Calu3 (cell line): ENCODE measurements at regions not wholly inside any gene's neighbourhood (a gene's known extent, or its start where the extent isn't known, plus 50 kb on each side); places are given as distances from the start of the nearest gene placed in this dataset.

Source experiments
- BruUV-seq: library from RNA; stranded (reverse); fragments of 400-500 nt; replicated peaks from 2 replicates; lab custom pipeline; 2021; lab: Mats Ljungman, UMichigan
- CTCF ChIA-PET: fragments of 300-600 bp; sonication (Branson Sonifier 250); formaldehyde crosslinking; loops from one replicate; lab custom pipeline; 2022; ENCODE audit warnings: antibody characterized with exemption; lab: Charles Lee
- DNase-seq: peaks from one replicate; pipeline ENCODE4 v3.0.0; 2022
- H3K27ac Mint-ChIP-seq: one replicate; pipeline ENCODE4 v1.8.0; 2022; ENCODE audit warnings: mixed read lengths; ENCODE audit not compliant: unreplicated experiment
- H3K27me3 Mint-ChIP-seq: one replicate; pipeline ENCODE4 v1.8.0; 2022; ENCODE audit warnings: mixed read lengths; ENCODE audit not compliant: unreplicated experiment
- H3K36me3 Mint-ChIP-seq: one replicate; pipeline ENCODE4 v1.8.0; 2022; ENCODE audit warnings: mild to moderate bottlenecking, moderate library complexity, mixed read lengths; ENCODE audit not compliant: insufficient read depth, unreplicated experiment
- H3K4me1 Mint-ChIP-seq: one replicate; pipeline ENCODE4 v1.8.0; 2022; ENCODE audit warnings: mild to moderate bottlenecking, low read depth, mixed read lengths; ENCODE audit not compliant: unreplicated experiment
- H3K4me3 Mint-ChIP-seq: one replicate; pipeline ENCODE4 v1.8.0; 2022; ENCODE audit warnings: mild to moderate bottlenecking, low read depth, moderate library complexity, mixed read lengths; ENCODE audit not compliant: unreplicated experiment
- H3K9me3 Mint-ChIP-seq: one replicate; pipeline ENCODE4 v1.8.0; 2022; ENCODE audit warnings: low read depth, mixed read lengths; ENCODE audit not compliant: unreplicated experiment
- CTCF ChIP-seq: fragments of 200-600 bp; IDR thresholded peaks from one replicate; pipeline ENCODE4 v1.8.0; 2022; ENCODE audit warnings: antibody characterized with exemption; ENCODE audit not compliant: unreplicated experiment
- intact Hi-C: fragments of 100-400 bp; cut with micrococcal nuclease; formaldehyde crosslinking; loops from one replicate; pipeline ENCODE4 v1.10.0; 2022; ENCODE audit not compliant: unreplicated experiment

GRCh38 chr15:72940229-72940622 is 112.0 kb upstream of the NEO1 start:
- Mint-ChIP-seq H3K27me3 (peaks cover 81% of the 10 kb centered on the region), H3K4me1 (no peaks in the 10 kb centered on the region), H3K9me3 (no peaks in the 10 kb centered on the region), H3K27ac (no peak overlapping the region), H3K4me3 (no peak overlapping the region), H3K36me3 (no peaks in the 10 kb centered on the region)
- BruUV-seq: no TSS peak
- DNase-seq: no peak
- CTCF ChIA-PET: interaction anchor here (0.5 kb wide), 1 partner anchor 21 kb away, joined by 3 read pairs; no protein-coding TSS in a partner anchor
- TF ChIP-seq CTCF: no peak
- intact Hi-C loops: no loop called here

GRCh38 chr15:72939514-72940228 is 112.6 kb upstream of the NEO1 start:
- BruUV-seq: no TSS peak
- Mint-ChIP-seq H3K9me3 (no peaks in the 10 kb centered on the region), H3K27ac (no peak overlapping the region), H3K4me1 (no peaks in the 10 kb centered on the region), H3K27me3 (peaks cover 81% of the 10 kb centered on the region), H3K36me3 (no peaks in the 10 kb centered on the region), H3K4me3 (no peak overlapping the region)
- DNase-seq: no peak
- CTCF ChIA-PET: no interaction called here
- intact Hi-C loops: no loop called here
- no peak for TF ChIP-seq CTCF

GRCh38 chr15:72936691-72937679 is 115.3 kb upstream of the NEO1 start:
- H3K4me3 Mint-ChIP-seq: no peak overlapping the region
- intact Hi-C loops: no loop called here

More at GRCh38 chr15:72936691-72937679, 115.3 kb upstream of the NEO1 start:
- no peak overlapping the region for H3K27ac Mint-ChIP-seq
- H3K4me1 Mint-ChIP-seq: no peaks in the 10 kb centered on the region
- peaks cover 81% of the 10 kb centered on the region for H3K27me3 Mint-ChIP-seq
- DNase-seq: no peak
- no peaks in the 10 kb centered on the region for H3K9me3 Mint-ChIP-seq
- CTCF ChIA-PET: interaction anchor here (0.5 to 1.1 kb wide), 2 partner anchors 93 to 265 kb away, joined by 3 read pairs; no protein-coding TSS in a partner anchor
- no peaks in the 10 kb centered on the region for H3K36me3 Mint-ChIP-seq
- no peak for TF ChIP-seq CTCF
- BruUV-seq: no TSS peak
